Heart left ventricle (tissue), 16 donors: ENCODE measurements at regions not wholly inside any gene's neighbourhood (a gene's known extent, or its start where the extent isn't known, plus 50 kb on each side); places are given as distances from the start of the nearest gene placed in this dataset.

ENCODE experiments used
- ATAC-seq, 4 donors: fragments of 200-7000 bp; cut with Tn5 transposase; one replicate each; pipeline ENCODE4 v1.9.1; 2020 to 2022; ENCODE audit warnings: moderate library complexity in 4 of 4, mild to moderate bottlenecking in 3 of 4, moderate number of reproducible peaks in 1 of 4
- DNase-seq, 5 donors: peaks; one replicate each; pipeline ENCODE4 v3.0.0-alpha.2; 2020
- H3K27ac ChIP-seq, 12 donors: fragments of 200-600 bp; sonication (generic) in 4 of 12; one replicate each; pipeline versions ENCODE4 v1.5.0 to v1.8.0; 2016 to 2022; ENCODE audit warnings: mild to moderate bottlenecking in 2 of 12
- H3K27me3 ChIP-seq, 9 donors: fragments of 200-600 bp; sonication (generic) in 2 of 9; one replicate each; pipeline versions ENCODE4 v1.5.1 to v1.8.0; 2016 to 2022; ENCODE audit warnings: mild to moderate bottlenecking in 3 of 9
- H3K36me3 ChIP-seq, 9 donors: fragments of 200-600 bp; sonication (generic) in 2 of 9; one replicate each; pipeline versions ENCODE4 v1.5.0 to v1.8.0; 2018 to 2022; ENCODE audit warnings: mild to moderate bottlenecking in 2 of 9
- H3K4me1 ChIP-seq, 12 donors: fragments of 200-600 bp; sonication (generic) in 4 of 12; one replicate each; pipeline versions ENCODE4 v1.5.0 to v1.8.0; 2016 to 2022; ENCODE audit warnings: mild to moderate bottlenecking in 3 of 12
- H3K4me3 ChIP-seq, 12 donors: fragments of 200-600 bp; sonication (generic) in 4 of 12; one replicate each; pipeline versions ENCODE4 v1.5.0 to v1.8.0; 2017 to 2022; ENCODE audit warnings: mild to moderate bottlenecking in 9 of 12, moderate library complexity in 4 of 12
- H3K9me3 ChIP-seq, 12 donors: fragments of 200-600 bp; sonication (generic) in 4 of 12; one replicate each; pipeline versions ENCODE4 v1.5.0 to v1.8.0; 2016 to 2022; ENCODE audit warnings: mild to moderate bottlenecking in 1 of 12
- CTCF ChIP-seq, 12 donors: fragments of 200-600 bp; sonication (generic) in 4 of 12; IDR thresholded peaks; one replicate each; pipeline versions ENCODE4 v1.5.0 to v1.8.0; 2018 to 2022; ENCODE audit warnings: antibody characterized with exemption in 12 of 12, mild to moderate bottlenecking in 5 of 12
- POLR2A ChIP-seq, 2 donors: fragments of 450-650 bp; IDR thresholded peaks; one replicate each; pipeline ENCODE4 v1.6.1; 2017; ENCODE audit warnings: antibody characterized with exemption in 2 of 2, mild to moderate bottlenecking in 2 of 2, moderate library complexity in 2 of 2
- WGBS, 4 donors: extraction: QIAGEN DNeasy Blood & Tissue Kit in 2 of 4; methylation state at CpG; one replicate each; pipeline versions ENCODE4 v1.1.5 to v1.1.7; 2013 to 2018; 5-methylcytosine and 5-hydroxymethylcytosine counted together
- intact Hi-C, 10 donors: fragments of 100-400 bp; cut with DNase I; formaldehyde crosslinking; loops; one replicate each; pipeline versions ENCODE4 v1.11.1 to v1.14.2; 2022
- donor health status: ischemic (EF 13 %, LVEDD 7.1; RV severe dilation, severe dysfunction).
- donor health status: healthy with polysubstance abuse.
- donor health status: DM: no; HTN: yes; CAD: no.
- donor health status: DM: no; HTN: no; CAD: no.
- donor health status: ischemic (EF 25% LVEDD 6.9; RV normal size, moderate dysfunction).
- donor health status: ischemic (EF 25% LVEDD 5.7; RV mildly dilated, moderate dysfunction).
- donor health status: healthy.
- donor health status: DM: yes; HTN: yes; CAD: no.
- donor health status: ischemic (EF 35%, LVEDD 5.7; RV mildly dilated, moderate dysfunction).
- donor health status: nonischemic (EF 11% LVEDD 7.7; RV severe dilation, severe dysfunction).
- donor health status: DM: yes; HTN: yes; CAD: no.
- donor health status: PGD.
- donor health status: ischemic (EF 29% LVEDD 5.4; RV normal size, mild dysfunction).
- donor health status: nonischemic (EF 23%, LVEDD 6.1; RV moderate dilation, normal function).

DNA sequence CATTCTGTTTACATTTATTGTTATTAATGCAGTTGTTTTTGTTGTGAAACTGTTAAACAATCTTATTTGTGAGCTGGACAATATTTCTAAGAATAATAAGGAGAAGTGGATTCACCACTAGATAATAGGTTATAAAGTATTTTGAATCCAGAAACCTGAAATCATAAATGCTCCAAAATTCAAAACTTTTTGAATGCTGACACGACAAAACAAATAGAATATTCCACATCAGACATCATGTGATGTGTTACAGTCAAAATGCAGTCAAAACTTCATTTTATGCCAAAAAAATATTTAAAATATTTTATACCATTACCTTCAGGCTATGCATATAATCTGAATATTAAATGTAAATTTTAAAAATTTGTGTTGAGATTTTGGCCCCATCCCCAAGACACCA, 1321.4 kb downstream of the SLITRK1 start:
- Histone ChIP-seq H3K36me3 (no peaks in the 10 kb centered on the region), H3K27ac (no peak overlapping the region), H3K4me3 (no peak overlapping the region), H3K27me3 (no peaks in the 10 kb centered on the region), H3K9me3 (no peaks in the 10 kb centered on the region), H3K4me1 (no peaks in the 10 kb centered on the region)
- no peak for TF ChIP-seq POLR2A (IDR thresholded peaks at IDR 0.05)
- no peak for TF ChIP-seq CTCF (IDR thresholded peaks at IDR 0.05)
- ATAC-seq = no peak
- intact Hi-C loops = no loop called here
- DNase-seq = no peak
- 58 to 83% (median 67%) methylated on average over 1 of the region's 1 CpG for WGBS, 4 donors

- H3K27me3 ChIP-seq = no peaks in the 10 kb centered on the region
- intact Hi-C loops = no loop called here
- no peaks in the 10 kb centered on the region for H3K36me3 ChIP-seq
- H3K27ac ChIP-seq = no peak overlapping the region
- no peak for TF ChIP-seq POLR2A (IDR thresholded peaks at IDR 0.05)
- no peak for TF ChIP-seq CTCF (IDR thresholded peaks at IDR 0.05)
- WGBS, 4 donors = 34 to 51% (median 44%) methylated on average over 1 of the region's 1 CpG
- no peak for DNase-seq
- no peaks in the 10 kb centered on the region for H3K9me3 ChIP-seq
- no peaks in the 10 kb centered on the region for H3K4me1 ChIP-seq
- H3K4me3 ChIP-seq = no peak overlapping the region
- no peak for ATAC-seq
Observed at GRCh38 chr13:82522872-82523271, 1359.4 kb downstream of the SLITRK1 start.

DNA sequence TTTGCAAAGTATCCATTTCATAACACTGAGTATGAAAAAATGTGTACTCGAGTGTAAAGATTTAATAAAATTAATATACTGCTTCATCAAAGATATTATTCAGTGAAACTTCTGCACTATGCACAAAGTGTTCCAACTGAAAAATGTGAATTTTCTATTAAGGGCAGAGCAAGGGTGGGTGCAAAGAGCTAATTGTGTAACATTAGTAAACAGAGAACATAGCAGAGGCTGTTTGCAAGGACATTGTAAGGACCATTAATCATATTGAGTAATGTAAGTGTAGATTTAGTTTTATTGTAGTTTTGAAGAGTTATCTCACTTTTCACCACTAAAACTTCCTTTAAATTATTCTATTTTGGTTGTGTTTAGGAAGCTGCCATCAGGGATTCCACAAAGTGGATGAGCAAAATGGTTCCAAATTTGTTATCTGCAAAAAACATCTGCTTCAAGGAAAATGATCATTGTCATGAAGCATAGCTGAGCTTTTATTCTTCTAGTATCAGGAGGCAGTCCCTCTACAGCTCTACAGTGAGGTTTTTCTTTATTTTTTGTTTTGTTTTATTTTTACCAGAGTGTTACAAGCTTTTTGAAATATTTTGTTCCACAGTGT, 1375.4 kb downstream of the SLITRK1 start:
- Histone ChIP-seq H3K4me1 (no peaks in the 10 kb centered on the region), H3K36me3 (no peaks in the 10 kb centered on the region), H3K27ac (no peak overlapping the region), H3K9me3 (peaks cover 0 to 3% (median 0%) of the 10 kb centered on the region in 12 donors), H3K27me3 (no peaks in the 10 kb centered on the region), H3K4me3 (no peak overlapping the region)
- intact Hi-C loops = no loop called here
- no peak for ATAC-seq
- no peak for DNase-seq
- WGBS, 4 donors = 72 to 79% (median 74%) methylated on average over 1 of the region's 1 CpG
- TF ChIP-seq POLR2A (IDR thresholded peaks at IDR 0.05) (no peak), CTCF (IDR thresholded peaks at IDR 0.05) (no peak)

- Histone ChIP-seq H3K27me3 (no peaks in the 10 kb centered on the region), H3K4me1 (no peaks in the 10 kb centered on the region), H3K9me3 (peaks cover 0 to 8% (median 0%) of the 10 kb centered on the region in 12 donors), H3K4me3 (no peak overlapping the region), H3K27ac (no peak overlapping the region), H3K36me3 (no peaks in the 10 kb centered on the region)
- TF ChIP-seq POLR2A (IDR thresholded peaks at IDR 0.05) (no peak), CTCF (IDR thresholded peaks at IDR 0.05) (no peak)
- ATAC-seq = no peak
- intact Hi-C loops = no loop called here
- DNase-seq = no peak
Observed at GRCh38 chr13:82501834-82502233, 1380.4 kb downstream of the SLITRK1 start.
